ENCODE measurements at regions not wholly inside any gene's neighbourhood (a gene's known extent, or its start where the extent isn't known, plus 50 kb on each side); places are given as distances from the start of the nearest gene placed in this dataset.

DNA sequence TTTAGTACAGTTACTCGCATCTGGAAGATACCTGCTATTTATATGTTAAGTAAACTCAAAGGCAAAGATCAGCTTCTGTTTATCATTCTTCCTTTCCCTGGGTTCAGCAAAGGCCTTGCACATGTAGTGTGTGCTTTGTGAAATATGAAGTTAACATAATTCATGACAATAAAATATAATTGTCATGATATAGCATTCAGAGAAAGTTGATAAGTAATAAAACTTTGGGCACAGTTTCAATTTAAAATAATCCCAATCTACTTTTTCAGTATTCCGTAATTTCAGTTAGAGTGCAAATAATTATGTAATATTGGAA lies 51.9 kb upstream of the ZNF217 start:
- no peak for TF ChIP-seq CTCF (IDR thresholded peaks at IDR 0.05)
- no peak for TF ChIP-seq POLR2AphosphoS5 (IDR thresholded peaks at IDR 0.05; ENCODE audit: insufficient read depth in 1 of 2, low read depth in 1 of 2)
- no peak for TF ChIP-seq POLR2A (IDR thresholded peaks at IDR 0.05)

Measured in vagina (tissue), 2 donors.